Superior temporal gyrus (tissue), 1 donor: ENCODE measurements at regions not wholly inside any gene's neighbourhood (a gene's known extent, or its start where the extent isn't known, plus 50 kb on each side); places are given as distances from the start of the nearest gene placed in this dataset.

Experiments
- DNase-seq: peaks from one replicate; pipeline ENCODE4 v3.0.0-alpha.2; 2016; ENCODE audit errors: extremely low spot score

GRCh38 chr4:36716874-36717273 lies 435.5 kb downstream of the DTHD1 start:
- no peak for DNase-seq

DNA sequence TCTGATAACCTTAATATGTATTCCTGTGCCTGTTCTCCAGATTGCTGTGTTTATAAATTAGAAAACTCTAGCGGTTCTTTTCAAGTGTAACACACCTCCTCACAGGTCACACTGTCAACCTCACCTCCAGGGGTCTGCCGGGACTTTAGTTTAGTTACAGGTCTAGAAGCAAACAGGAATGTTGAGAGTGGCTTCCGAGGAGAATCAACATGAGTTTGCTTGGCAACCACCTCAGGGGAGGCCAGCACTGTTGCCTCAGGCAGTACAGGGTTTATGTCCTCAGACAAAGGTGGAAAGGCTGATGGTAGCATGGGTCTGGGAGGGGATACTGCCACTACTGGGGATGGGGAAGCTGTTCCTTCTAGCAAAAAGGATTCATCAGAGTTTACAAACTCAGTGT lies 438.0 kb downstream of the DTHD1 start:
- DNase-seq, result no peak

DNA sequence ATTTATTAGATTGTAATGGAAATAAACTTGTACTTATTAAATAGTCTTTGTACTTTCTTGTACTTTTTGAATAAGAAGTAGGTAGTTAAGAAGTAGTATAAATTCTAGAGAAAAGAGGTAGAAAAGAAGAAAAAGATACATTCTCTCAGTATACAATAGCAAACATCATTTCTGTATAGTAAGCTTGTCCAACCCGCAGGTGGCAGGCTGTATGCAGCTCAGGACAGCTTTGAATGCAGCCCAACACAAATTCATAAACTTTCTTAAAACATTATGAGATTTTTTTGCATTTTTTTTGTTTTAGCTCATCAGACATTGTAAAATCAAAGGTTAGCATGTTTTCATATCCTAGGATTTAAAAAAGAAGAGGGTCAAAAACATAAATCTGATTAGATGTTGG lies 441.6 kb downstream of the DTHD1 start:
- no peak for DNase-seq

DNA sequence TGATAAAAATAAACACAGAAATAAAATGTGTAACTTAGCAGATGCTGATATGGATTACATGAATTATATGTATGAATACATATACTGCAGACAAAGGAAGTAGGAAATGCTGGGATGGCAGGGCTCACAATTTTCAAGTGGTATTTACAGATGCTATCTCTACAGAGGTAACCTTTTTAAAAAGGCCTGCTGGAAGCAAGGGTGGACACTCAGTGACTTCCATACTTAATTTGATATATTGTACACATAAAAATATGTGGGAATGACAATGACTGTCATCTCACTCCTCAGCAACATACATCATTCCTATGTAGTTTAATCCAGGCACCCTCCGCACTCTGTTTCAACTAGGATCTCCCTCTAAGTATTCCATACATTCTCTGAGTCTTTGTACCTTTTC lies 452.9 kb downstream of the DTHD1 start:
- DNase-seq, result no peak

DNA sequence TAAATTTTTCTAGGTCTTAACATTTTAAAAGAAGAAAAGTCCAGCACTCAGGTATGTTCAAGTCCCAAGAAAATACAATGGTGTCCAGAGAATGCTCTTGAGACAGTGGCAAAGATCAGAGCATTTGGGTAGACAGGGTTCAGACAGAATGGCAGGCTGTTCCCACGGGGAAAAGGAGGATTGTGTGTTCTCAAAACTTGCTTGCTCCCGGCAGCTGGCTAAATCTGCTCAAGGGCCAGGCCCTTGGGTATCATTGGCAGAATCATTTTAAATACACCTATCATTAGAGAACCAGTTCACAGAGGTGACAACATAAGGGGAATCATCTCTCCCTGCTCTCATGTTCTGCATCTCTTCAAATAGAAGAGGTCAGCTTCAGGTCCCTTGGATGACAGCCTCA lies 456.3 kb downstream of the DTHD1 start:
- no peak for DNase-seq

DNA sequence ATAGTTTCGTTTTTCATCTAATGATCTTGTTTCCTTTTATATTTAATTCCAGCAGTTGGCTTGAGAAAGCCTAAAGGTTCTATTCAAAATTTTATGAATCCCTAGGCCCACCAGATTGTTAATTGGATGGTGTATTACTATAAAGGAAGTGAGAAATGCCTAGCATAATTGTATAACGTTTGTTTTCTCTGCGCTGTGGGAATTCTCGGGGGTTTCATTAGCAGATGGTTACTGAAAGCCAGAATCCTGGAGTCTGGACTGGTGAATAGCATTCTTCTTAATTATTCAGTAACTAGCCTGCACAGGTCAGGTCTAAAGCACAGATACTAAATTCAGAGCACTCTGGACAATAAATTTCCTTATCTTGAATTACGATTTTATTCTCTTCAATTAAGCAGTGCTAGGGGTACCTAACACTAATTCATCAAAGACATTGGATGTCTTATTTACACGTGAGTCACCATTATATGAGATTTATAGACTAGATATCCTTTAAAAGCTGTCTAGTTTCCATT lies 459.4 kb downstream of the DTHD1 start:
- DNase-seq, result no peak

DNA sequence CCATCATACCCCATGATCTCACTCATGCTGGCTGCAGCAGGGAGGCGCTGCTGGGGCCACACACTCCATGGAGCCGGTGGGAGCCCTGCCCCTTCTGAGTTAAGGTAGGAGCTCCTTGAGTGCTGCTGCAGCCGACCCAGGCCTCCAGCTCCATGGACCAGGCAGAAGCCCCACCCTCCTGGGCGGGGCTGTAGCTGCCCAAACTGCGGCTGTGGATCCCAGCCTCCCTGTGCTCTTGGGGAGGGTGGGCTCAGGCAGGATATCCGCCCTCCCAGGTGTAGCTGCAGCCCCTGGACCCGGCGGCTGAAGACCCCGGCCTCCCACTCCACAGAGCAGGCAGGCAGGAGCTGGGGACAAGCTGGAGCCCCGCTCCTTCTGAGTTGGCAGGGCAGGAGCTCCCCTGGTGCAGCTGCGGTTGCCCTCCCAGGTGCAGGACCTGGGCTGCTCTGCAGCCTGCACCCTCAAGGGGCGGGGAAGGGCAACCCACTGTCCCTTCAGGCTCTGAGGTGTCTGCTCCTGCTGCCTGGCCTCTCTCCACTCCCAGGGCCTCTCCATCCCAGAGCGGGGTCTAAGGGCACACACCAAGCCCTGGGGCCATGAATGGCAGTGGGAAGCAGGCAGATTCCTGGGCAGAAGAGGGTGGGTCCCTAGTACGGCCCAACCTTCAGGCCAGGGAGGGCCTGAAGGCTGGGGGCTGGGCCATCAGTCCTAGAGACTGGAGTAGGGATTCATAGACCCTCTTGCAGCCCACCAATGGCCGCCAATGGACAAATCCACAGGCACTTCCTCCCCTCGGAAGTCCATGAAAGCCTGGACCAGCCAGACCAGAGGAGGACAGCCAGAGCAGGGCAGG lies 466.1 kb downstream of the DTHD1 start:
- DNase-seq, result no peak

DNA sequence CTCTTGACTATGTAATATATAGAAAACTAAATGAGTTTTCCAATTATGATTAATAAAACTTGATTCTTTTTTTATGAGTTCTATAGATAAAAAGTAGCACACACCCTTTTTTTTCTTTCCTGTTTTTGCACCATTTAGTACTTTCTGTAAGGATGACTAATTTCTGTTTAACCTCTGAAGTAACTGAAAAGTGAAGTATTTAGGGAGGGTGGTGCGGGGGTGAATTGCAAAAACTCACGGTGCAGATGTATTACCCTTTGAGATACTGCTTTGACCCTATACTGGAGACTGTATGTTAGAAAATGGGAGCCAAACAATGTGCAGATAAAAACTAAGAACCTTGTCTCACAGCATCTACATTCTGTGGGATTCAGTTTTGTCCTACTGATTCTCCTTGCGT lies 471.6 kb downstream of the DTHD1 start:
- no peak for DNase-seq

GRCh38 chr4:36757580-36758311 lies 476.3 kb downstream of the DTHD1 start:
- no peak for DNase-seq

GRCh38 chr4:36758312-36759178 lies 477.1 kb downstream of the DTHD1 start:
- DNase-seq, result no peak

DNA sequence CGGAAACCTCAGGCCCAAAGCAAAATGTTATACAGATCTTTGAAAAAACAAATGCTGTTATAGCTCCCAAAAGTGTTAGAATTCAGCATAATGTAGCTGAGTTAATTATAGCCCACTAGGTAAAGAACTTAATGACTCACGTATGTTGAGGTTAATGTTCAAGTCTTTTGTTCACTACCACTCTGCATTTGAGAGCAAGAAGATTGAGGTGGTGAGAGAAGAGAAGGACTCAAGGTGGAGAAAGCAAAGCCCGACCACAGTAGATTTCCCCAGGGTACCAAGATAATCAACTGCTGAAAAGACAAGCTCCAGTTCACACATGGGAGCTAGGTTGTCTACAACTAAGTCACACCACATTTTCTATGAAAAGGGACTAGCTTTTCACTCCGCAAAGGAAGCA lies 480.2 kb downstream of the DTHD1 start:
- no peak for DNase-seq

GRCh38 chr4:36763814-36764213 lies 480.7 kb upstream of the NWD2 start:
- DNase-seq, result no peak

DNA sequence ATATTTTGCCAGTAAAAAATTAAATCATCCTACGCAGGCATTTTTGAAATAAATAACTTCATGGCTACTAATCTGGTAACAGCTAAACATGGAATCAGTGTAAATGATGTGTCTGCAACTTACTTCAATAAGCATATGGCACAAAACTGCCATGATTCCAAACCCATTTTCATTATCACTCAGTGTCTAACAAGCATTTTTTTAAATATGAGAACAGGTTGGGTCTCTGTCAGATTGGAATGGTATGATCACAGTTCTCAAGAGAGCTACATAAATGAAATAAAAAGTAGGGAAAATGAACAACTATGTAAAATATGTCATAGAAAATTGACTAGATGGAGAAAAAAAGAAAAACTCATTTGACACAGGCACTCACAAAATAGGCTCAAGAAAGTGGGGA lies 476.9 kb upstream of the NWD2 start:
- no peak for DNase-seq

GRCh38 chr4:36771411-36772153 lies 473.0 kb upstream of the NWD2 start:
- no peak for DNase-seq

DNA sequence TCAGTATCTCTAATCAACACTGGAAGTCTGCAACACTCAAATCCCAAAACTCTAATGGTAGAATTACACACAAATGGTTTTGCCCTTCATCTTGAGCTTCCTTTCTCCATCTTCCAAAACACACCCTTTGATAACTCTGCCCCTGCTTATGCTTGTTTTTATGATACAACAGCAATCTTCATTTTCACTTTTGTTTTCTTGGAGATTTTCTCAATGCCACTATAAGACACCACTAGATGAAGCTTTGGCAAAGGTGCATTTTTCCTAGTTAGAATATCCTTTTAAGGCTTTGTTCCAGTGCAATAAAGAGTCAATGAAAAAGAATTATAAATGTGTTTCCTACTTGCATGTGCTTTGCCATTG lies 472.4 kb upstream of the NWD2 start:
- no peak for DNase-seq

- no peak for DNase-seq
Observed at GRCh38 chr4:36773467-36773866, 471.1 kb upstream of the NWD2 start.

GRCh38 chr4:36775544-36775943 lies 469.0 kb upstream of the NWD2 start:
- no peak for DNase-seq

DNA sequence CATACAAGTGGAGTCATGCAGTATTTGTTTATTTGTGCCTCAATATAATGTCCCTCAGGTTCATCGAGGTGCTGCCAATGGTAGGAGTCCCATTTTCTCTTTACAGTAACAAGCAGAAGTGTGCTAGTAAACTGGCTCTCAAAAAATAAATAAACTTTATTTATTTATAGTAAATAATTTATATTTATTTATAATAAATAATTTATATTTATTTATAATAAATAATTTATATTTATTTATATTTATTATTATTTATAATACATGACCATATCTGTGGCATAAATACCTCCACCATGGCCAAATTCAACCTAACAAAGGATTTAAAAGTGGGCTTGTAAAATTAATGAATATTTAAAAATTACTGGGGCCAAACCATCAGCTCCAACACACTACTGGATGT lies 464.9 kb upstream of the NWD2 start:
- no peak for DNase-seq

GRCh38 chr4:36785973-36786372 lies 458.6 kb upstream of the NWD2 start:
- no peak for DNase-seq

DNA sequence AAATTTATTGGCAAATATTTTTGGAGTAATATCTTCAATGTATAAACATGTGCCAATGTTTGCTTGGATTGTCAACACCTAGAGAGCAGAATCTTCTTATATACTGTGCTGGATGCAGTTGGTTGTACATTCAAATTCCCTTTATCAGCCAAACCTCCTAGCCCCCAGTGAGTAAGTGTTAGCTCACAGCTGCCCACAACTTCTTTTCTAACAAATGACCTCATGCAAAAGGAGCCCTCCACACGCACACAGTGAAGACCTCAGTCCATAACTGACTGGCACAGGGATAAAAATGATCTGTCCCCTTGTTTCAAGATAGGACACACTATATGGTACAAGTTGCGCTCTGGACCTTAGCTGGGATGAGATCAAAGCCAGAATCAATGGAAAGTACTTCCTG lies 458.0 kb upstream of the NWD2 start:
- no peak for DNase-seq

GRCh38 chr4:36794716-36795115 lies 449.8 kb upstream of the NWD2 start:
- DNase-seq, result no peak

GRCh38 chr4:36812149-36812548 lies 432.4 kb upstream of the NWD2 start:
- DNase-seq, result no peak
